Tibial artery (tissue), 4 donors: ENCODE measurements at regions not wholly inside any gene's neighbourhood (a gene's known extent, or its start where the extent isn't known, plus 50 kb on each side); places are given as distances from the start of the nearest gene placed in this dataset.
A peak's percentile ranks its signal among the peaks of the same experiment; 100 is the strongest.

ENCODE experiments used
- DNase-seq, 2 donors: peaks; one replicate each; pipeline ENCODE4 v3.0.0-alpha.2; 2019
- H3K27ac ChIP-seq, 2 donors: fragments of 200-600 bp; sonication (generic) in 1 of 2; 1 replicate in 1 of 2; 2 replicates in 1 of 2; pipeline ENCODE4 v1.5.1; 2018 to 2019; ENCODE audit warnings: mild to moderate bottlenecking in 1 of 2
- H3K27me3 ChIP-seq, 2 donors: fragments of 200-600 bp; sonication (generic) in 1 of 2; one replicate each; pipeline versions ENCODE4 v1.5.1 to v1.6.0; 2016 to 2019
- H3K36me3 ChIP-seq, 3 donors: fragments of 200-600 bp; sonication (generic) in 2 of 3; one replicate each; pipeline ENCODE4 v1.5.1; 2016 to 2019; ENCODE audit warnings: mild to moderate bottlenecking in 2 of 3
- H3K4me1 ChIP-seq, 4 donors: fragments of 200-600 bp; sonication (generic) in 2 of 4; 1 replicate in 3 of 4; 2 replicates in 1 of 4; pipeline ENCODE4 v1.5.1; 2016 to 2019
- H3K4me3 ChIP-seq, 2 donors: fragments of 200-600 bp; sonication (generic) in 1 of 2; 1 replicate in 1 of 2; 2 replicates in 1 of 2; pipeline ENCODE4 v1.5.1; 2018 to 2019; ENCODE audit warnings: mild to moderate bottlenecking in 2 of 2
- H3K9me3 ChIP-seq, 3 donors: fragments of 200-600 bp; sonication (generic) in 1 of 3; one replicate each; pipeline ENCODE4 v1.5.1; 2016 to 2019
- CTCF ChIP-seq, 2 experiments: fragments of 200-600 bp in 1 of 2; fragments of 450-650 bp in 1 of 2; IDR thresholded peaks; one replicate each; pipeline ENCODE4 v1.5.1; 2017 to 2019; ENCODE audit warnings: antibody characterized with exemption in 2 of 2, mild to moderate bottlenecking in 1 of 2, moderate library complexity in 1 of 2
- intact Hi-C: fragments of 100-400 bp; cut with DNase I; formaldehyde crosslinking; loops from one replicate; pipeline ENCODE4 v1.15.0; 2023; ENCODE audit warnings: low total_unique reads

DNA sequence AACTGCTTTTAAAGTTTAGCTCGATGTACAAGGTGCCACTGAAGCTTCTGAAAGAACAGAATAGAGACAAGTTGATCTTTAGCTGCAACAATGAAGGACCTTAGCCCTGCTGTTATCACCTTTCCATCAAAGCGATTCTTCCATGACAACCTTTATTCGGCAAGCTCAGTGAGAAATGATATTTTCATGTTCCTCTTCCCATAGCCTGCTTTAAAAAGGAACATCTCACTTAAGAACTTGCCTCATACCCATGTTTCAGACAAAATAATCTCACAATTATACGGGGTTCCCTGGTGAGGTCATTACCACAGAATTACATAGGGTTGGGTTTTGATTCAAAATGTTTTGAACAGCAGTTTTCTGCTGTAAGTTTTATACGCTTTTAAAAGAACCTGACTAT lies 264.2 kb downstream of the THBS2 start:
- intact Hi-C loops, result no loop called here
- H3K27ac ChIP-seq, result peak overlapping the region in 1 of 2 donors; percentile 19
- no peak overlapping the region for H3K4me3 ChIP-seq
- DNase-seq, result no peak
- no peak for TF ChIP-seq CTCF (IDR thresholded peaks at IDR 0.05)
- H3K9me3 ChIP-seq, result no peaks in the 10 kb centered on the region
- H3K27me3 ChIP-seq, result no peaks in the 10 kb centered on the region
- H3K36me3 ChIP-seq, result no peaks in the 10 kb centered on the region
- peaks cover 0 to 10% (median 0%) of the 10 kb centered on the region in 4 donors for H3K4me1 ChIP-seq

- no peak for TF ChIP-seq CTCF (IDR thresholded peaks at IDR 0.05)
These were observed 264.8 kb downstream of the THBS2 start for GRCh38 chr6:168988801-168989200.

DNA sequence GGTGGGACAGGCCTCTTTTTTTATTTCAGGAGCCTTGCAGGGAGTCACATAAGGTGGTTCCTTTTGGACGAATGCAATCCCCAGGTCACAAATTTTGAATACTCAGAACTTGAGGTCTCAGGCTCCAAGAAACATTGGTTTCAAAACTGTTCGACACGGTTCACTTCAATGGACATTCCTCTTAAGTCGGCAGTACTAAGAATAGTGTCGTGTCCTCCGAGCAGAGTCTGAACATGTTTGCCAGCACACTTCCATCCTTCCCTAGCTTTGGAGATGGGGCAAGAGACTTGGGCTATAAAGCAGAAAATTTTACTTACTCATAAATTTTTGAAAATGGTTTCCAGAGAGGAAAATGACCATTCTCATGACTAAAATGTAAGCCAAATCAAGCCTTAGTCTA lies 265.4 kb downstream of the THBS2 start:
- H3K9me3 ChIP-seq, result no peaks in the 10 kb centered on the region
- no peaks in the 10 kb centered on the region for H3K27me3 ChIP-seq
- DNase-seq, result no peak
- intact Hi-C loops, result no loop called here
- no peak for TF ChIP-seq CTCF (IDR thresholded peaks at IDR 0.05)
- H3K36me3 ChIP-seq, result no peaks in the 10 kb centered on the region
- H3K4me1 ChIP-seq, result peaks cover 0 to 10% (median 0%) of the 10 kb centered on the region in 4 donors
- no peak overlapping the region for H3K4me3 ChIP-seq
- H3K27ac ChIP-seq, result no peak overlapping the region

More at GRCh38 chr6:168988801-168989200, 264.8 kb downstream of the THBS2 start:
- no peaks in the 10 kb centered on the region for H3K9me3 ChIP-seq
- no peaks in the 10 kb centered on the region for H3K36me3 ChIP-seq
- H3K27ac ChIP-seq, result peak overlapping the region in 1 of 2 donors; percentile 19
- H3K4me1 ChIP-seq, result peaks cover 0 to 10% (median 0%) of the 10 kb centered on the region in 4 donors
- intact Hi-C loops, result no loop called here
- no peak overlapping the region for H3K4me3 ChIP-seq
- H3K27me3 ChIP-seq, result no peaks in the 10 kb centered on the region
- DNase-seq, result peak in 1 of 2 donors; percentile 76

- Histone ChIP-seq H3K4me1 (peaks cover 0 to 10% (median 0%) of the 10 kb centered on the region in 4 donors), H3K9me3 (peaks cover 0 to 5% (median 5%) of the 10 kb centered on the region in 3 donors), H3K27ac (no peak overlapping the region), H3K4me3 (no peak overlapping the region), H3K27me3 (no peaks in the 10 kb centered on the region), H3K36me3 (no peaks in the 10 kb centered on the region)
- intact Hi-C loops, result no loop called here
- TF ChIP-seq CTCF (IDR thresholded peaks at IDR 0.05), result no peak
- no peak for DNase-seq
These were observed 267.9 kb downstream of the THBS2 start for GRCh38 chr6:168985705-168986104.

- H3K27ac ChIP-seq, result no peak overlapping the region
- H3K4me3 ChIP-seq, result no peak overlapping the region
- intact Hi-C loops, result no loop called here
- no peaks in the 10 kb centered on the region for H3K36me3 ChIP-seq
- DNase-seq, result no peak
- no peak for TF ChIP-seq CTCF (IDR thresholded peaks at IDR 0.05)
- H3K27me3 ChIP-seq, result no peaks in the 10 kb centered on the region
- H3K4me1 ChIP-seq, result no peaks in the 10 kb centered on the region
- peaks cover 0 to 15% (median 10%) of the 10 kb centered on the region in 3 donors for H3K9me3 ChIP-seq
These were observed 269.7 kb downstream of the THBS2 start for GRCh38 chr6:168983925-168984324.

DNA sequence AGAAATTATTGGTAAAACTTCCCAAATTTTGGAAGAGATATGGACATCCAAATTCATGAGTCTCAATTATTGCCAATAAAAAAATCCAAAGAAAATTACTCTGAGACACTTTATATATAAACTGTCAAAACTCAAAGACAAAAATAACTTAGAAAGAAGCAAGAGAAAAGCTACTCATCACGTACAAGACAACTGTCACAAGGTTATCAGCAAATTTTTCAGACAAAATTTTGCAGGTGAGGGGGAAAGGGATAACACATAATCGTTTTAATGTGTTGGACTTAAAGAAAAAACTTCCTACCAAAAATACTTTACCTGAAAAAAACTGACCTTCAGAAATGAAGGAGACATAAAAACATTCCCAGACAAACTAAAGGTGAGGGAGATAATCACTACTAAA lies 272.5 kb downstream of the THBS2 start:
- TF ChIP-seq CTCF (IDR thresholded peaks at IDR 0.05), result no peak
- no peak overlapping the region for H3K27ac ChIP-seq
- H3K9me3 ChIP-seq, result peaks cover 0 to 15% (median 10%) of the 10 kb centered on the region in 3 donors
- H3K27me3 ChIP-seq, result no peaks in the 10 kb centered on the region
- no peak for DNase-seq
- H3K36me3 ChIP-seq, result no peaks in the 10 kb centered on the region
- H3K4me1 ChIP-seq, result no peaks in the 10 kb centered on the region
- intact Hi-C loops, result no loop called here
- no peak overlapping the region for H3K4me3 ChIP-seq
